A673 (cell line): ENCODE measurements at regions not wholly inside any gene's neighbourhood (a gene's known extent, or its start where the extent isn't known, plus 50 kb on each side); places are given as distances from the start of the nearest gene placed in this dataset.

Experiments
- BruUV-seq: library from RNA; stranded (reverse); fragments of 400-500 nt; replicated peaks from 2 replicates; lab custom pipeline; 2021; lab: Mats Ljungman, UMichigan
- CTCF ChIA-PET: fragments of 300-600 bp; sonication (Branson Sonifier 250); formaldehyde crosslinking; loops from one replicate; lab custom pipeline; 2022; ENCODE audit warnings: antibody characterized with exemption; lab: Charles Lee
- POLR2A ChIA-PET: fragments of 300-600 bp; sonication (Branson Sonifier 250); formaldehyde crosslinking; loops from one replicate; lab custom pipeline; 2022; ENCODE audit warnings: antibody characterized with exemption; ENCODE audit not compliant: low non-redundant PET; lab: Charles Lee
- DNase-seq: peaks from one replicate; pipeline ENCODE4 v3.0.0-alpha.2; 2015; ENCODE audit warnings: low spot score
- H3K27ac ChIP-seq: fragments of 200-600 bp; sonication (generic); 2 replicates; pipeline ENCODE4 v1.5.1; 2016; ENCODE audit warnings: mixed run types, low read depth, mild to moderate bottlenecking, mixed read lengths, antibody characterized with exemption, low read length; ENCODE audit not compliant: poor library complexity, severe bottlenecking
- H3K27me3 ChIP-seq: fragments of 200-600 bp; sonication (generic); replicated peaks from 2 replicates; pipeline ENCODE4 v1.6.1; 2017; ENCODE audit warnings: mixed run types, low read depth, mild to moderate bottlenecking, mixed read lengths, antibody characterized with exemption, low read length; ENCODE audit not compliant: insufficient read depth, poor library complexity
- H3K36me3 ChIP-seq: fragments of 200-600 bp; sonication (generic); 2 replicates; pipeline ENCODE4 v1.6.1; 2016; ENCODE audit warnings: mixed run types, mild to moderate bottlenecking, mixed read lengths, antibody characterized with exemption, low read length; ENCODE audit not compliant: insufficient read depth, poor library complexity, severe bottlenecking
- H3K4me1 ChIP-seq: fragments of 200-600 bp; sonication (generic); 2 replicates; pipeline ENCODE4 v1.6.1; 2017; ENCODE audit warnings: mixed run types, mild to moderate bottlenecking, mixed read lengths, antibody characterized with exemption, low read length; ENCODE audit not compliant: insufficient read depth, poor library complexity, severe bottlenecking
- H3K4me3 ChIP-seq: fragments of 200-600 bp; sonication (generic); 2 replicates; pipeline ENCODE4 v1.5.1; 2016; ENCODE audit warnings: low read depth, mixed run types, mild to moderate bottlenecking, mixed read lengths, low read length; ENCODE audit not compliant: poor library complexity, severe bottlenecking
- H3K9me3 ChIP-seq: fragments of 200-600 bp; sonication (generic); 2 replicates; pipeline ENCODE4 v1.6.1; 2016; ENCODE audit warnings: mixed run types, low read depth, mild to moderate bottlenecking, mixed read lengths, antibody characterized with exemption, low read length; ENCODE audit not compliant: poor library complexity, severe bottlenecking
- CTCF ChIP-seq: fragments of 300-800, 200-600 bp; sonication (generic); conservative IDR thresholded peaks from 2 replicates; pipeline ENCODE4 v1.5.1; 2017; ENCODE audit warnings: low read depth, mild to moderate bottlenecking, antibody characterized with exemption, low read length, moderate library complexity, mixed read lengths
- EZH2 ChIP-seq: fragments of 200-600 bp; sonication (generic); IDR thresholded peaks from 2 replicates; pipeline ENCODE4 v1.6.1; 2017; ENCODE audit warnings: borderline replicate concordance, low read depth, mild to moderate bottlenecking, mixed read lengths, antibody characterized with exemption, low read length; ENCODE audit not compliant: poor library complexity, severe bottlenecking
- intact Hi-C: fragments of 100-400 bp; cut with micrococcal nuclease; formaldehyde crosslinking; loops from one replicate; pipeline ENCODE4 v1.10.0; 2022; ENCODE audit not compliant: unreplicated experiment

GRCh38 chr7:79529214-79529880 is 75.9 kb upstream of the MAGI2 start:
- no peaks in the 10 kb centered on the region for H3K4me1 ChIP-seq

GRCh38 chr7:79528421-79528820 is 75.0 kb upstream of the MAGI2 start:
- CTCF ChIA-PET = no interaction called here

More at GRCh38 chr7:79529214-79529880, 75.9 kb upstream of the MAGI2 start:
- DNase-seq = no peak
- ChIA-PET CTCF (no interaction called here), POLR2A (no interaction called here)
- H3K4me3 ChIP-seq = no peak overlapping the region
- TF ChIP-seq EZH2 = no peak
- no peak for TF ChIP-seq CTCF
- no TSS peak for BruUV-seq
- no peaks in the 10 kb centered on the region for H3K36me3 ChIP-seq
- no peaks in the 10 kb centered on the region for H3K9me3 ChIP-seq
- H3K27me3 ChIP-seq = peaks cover 3% of the 10 kb centered on the region
- no peak overlapping the region for H3K27ac ChIP-seq
- intact Hi-C loops = no loop called here

GRCh38 chr7:79524048-79524447 is 70.6 kb upstream of the MAGI2 start:
- intact Hi-C loops = no loop called here
- DNase-seq = no peak
- H3K27me3 ChIP-seq = no peaks in the 10 kb centered on the region
- no peak overlapping the region for H3K27ac ChIP-seq
- BruUV-seq = no TSS peak
- ChIA-PET POLR2A (no interaction called here), CTCF (no interaction called here)
- H3K36me3 ChIP-seq = no peaks in the 10 kb centered on the region
- no peaks in the 10 kb centered on the region for H3K4me1 ChIP-seq
- H3K4me3 ChIP-seq = no peak overlapping the region
- TF ChIP-seq CTCF (no peak), EZH2 (no peak)
- no peaks in the 10 kb centered on the region for H3K9me3 ChIP-seq

More at GRCh38 chr7:79528421-79528820, 75.0 kb upstream of the MAGI2 start:
- no peaks in the 10 kb centered on the region for H3K4me1 ChIP-seq
- TF ChIP-seq CTCF (no peak), EZH2 (no peak)
- no peak overlapping the region for H3K4me3 ChIP-seq
- no TSS peak for BruUV-seq
- no peaks in the 10 kb centered on the region for H3K9me3 ChIP-seq
- no peak overlapping the region for H3K27ac ChIP-seq
- DNase-seq = no peak
- POLR2A ChIA-PET = no interaction called here
- intact Hi-C loops = no loop called here
- H3K36me3 ChIP-seq = no peaks in the 10 kb centered on the region
- H3K27me3 ChIP-seq = peaks cover 3% of the 10 kb centered on the region
